ENCODE measurements at regions not wholly inside any gene's neighbourhood (a gene's known extent, or its start where the extent isn't known, plus 50 kb on each side); places are given as distances from the start of the nearest gene placed in this dataset.

DNA sequence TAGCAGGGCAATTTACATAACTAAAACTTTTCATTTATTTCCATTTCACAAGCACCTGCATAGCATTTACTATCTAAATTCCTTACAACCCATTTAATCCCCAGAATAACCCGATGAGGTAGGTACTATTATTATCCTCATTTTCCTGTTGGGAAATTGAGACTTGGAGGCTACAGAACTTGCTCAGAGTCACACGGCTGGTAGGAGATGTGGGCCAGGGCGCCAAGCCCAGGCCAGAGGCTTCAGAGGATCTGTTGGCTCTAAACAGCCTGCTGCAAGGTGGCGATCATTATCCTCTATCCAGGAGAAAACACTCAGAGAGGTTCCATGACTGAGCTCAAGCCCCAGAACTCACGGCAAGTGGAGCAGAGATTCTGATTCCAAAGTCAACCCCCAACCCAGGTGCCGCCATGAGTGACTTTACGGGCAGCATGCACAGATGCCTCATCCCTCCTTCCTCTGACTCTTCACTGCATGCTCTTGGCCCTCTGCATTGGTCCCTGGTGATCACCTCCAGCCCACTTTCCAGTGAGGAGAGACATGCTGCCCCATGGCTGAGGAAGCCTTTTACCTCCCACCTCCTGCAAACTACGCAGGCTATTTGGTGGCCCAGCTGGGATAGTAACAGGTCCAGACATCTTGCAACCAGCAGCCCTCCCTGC is 168.4 kb upstream of the FSTL4 start:
- in situ Hi-C loops (cut with HindIII; ENCODE audit: low sequenced_read_pairs): loop anchor here (5.0 kb wide), 2 partner anchors 72 to 83 kb away; no protein-coding TSS in a partner anchor

DNA sequence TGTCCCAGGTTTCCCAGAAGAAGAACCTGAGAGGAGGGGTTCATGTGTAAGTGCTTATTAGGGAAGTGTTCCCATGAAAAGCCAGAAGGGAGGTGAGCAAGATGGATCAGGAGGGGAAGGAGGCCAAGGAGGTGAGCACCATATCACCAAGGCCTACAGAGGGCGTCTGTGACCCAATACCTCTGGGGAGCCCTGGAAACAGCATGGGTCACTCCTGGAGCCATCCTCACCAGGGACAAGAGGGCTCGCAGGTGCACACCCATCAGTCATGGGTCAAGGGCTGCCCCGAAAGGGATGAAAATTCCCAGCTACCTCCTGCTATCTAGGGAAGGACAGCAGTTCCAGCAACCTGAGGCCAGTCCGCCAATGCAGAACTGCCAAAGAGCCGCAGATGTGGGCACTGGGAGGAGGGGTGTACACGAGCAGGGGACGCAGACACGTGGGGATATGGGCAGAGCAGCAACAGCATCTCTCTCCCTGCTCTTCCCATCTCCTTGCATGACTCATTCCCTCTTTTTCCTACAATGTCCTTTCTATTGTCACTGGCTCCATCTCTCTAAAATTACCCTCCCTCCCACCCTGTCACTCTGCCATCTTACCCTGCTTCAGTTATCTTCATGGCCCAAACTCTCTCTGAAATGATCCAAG is 167.6 kb upstream of the FSTL4 start:
- in situ Hi-C loops (cut with HindIII; ENCODE audit: low sequenced_read_pairs): loop anchor here (5.0 kb wide), 2 partner anchors 72 to 83 kb away; no protein-coding TSS in a partner anchor

DNA sequence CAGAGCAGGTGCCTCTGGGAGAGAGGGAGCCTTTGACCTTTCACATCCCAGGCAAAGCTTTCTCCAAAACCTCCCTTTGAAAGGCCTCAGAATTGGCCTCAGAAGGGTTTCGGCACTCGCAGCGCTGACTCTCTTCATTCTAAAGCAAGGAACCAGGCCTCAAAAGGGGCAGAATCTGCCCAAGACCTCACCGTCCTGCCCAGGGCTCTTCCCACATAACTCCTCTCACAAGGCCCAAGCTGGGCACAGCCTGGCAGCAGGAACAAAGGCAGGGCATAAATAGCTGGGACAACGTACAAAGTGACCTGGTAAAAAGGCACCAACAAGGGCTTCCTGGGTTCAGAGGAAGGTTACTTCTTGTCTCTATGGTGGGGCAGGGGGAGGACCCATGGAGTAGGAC is 166.3 kb upstream of the FSTL4 start:
- in situ Hi-C loops (cut with HindIII; ENCODE audit: low sequenced_read_pairs): no loop called here

DNA sequence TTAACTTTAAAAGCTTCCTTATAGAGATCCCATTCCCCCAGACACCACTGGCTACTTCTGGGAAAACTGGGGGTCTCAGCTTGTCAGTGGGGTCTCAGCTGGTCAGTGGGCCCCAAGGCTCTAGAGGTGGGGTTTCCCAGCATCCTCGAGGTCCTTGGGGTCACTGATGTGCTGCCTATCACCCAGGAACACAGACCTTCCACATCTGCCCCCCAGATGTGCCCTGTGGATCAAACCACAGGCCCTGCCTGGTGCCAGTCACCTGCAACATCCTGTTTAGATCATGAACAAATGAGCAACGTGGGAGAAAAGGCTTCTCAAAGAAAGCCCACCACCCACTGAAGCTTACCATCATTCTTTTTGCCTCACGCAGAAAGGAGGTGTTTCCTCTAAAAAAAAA is 165.6 kb upstream of the FSTL4 start:
- in situ Hi-C loops (cut with HindIII; ENCODE audit: low sequenced_read_pairs): no loop called here

DNA sequence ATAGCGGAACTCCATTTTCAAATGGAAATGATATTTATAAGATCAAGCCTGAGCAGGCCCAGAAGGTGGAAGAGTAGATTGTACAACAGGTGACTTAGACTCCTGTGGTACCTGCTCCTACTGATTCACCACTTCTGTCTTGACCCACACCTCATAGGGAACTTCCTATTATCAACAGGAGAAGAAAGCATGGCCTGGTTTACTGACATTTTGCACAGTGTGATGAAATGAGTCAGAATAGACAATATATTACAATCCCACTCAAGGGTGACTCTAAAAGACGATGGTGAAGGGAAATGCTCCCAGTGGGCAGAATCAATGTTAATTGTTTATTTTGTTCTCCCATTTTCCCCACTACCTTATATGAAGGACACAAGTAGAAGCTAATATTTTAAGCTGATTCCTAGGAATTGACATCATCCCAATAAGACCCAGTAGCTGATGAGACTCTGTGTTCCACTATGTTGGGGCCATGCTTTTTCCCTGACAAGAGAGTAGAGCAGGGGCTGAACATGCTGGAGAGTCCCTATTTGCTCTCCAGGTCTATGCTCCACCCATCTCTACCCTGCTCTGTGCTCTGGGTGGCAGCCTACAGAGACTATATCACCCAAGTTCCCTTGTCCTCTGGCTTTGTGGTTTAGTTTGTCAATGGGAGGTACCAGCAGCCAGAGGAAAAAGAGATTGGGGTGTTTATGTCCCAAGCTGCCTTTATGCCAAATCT is 163.4 kb upstream of the FSTL4 start:
- in situ Hi-C loops (cut with HindIII; ENCODE audit: low sequenced_read_pairs): no loop called here

DNA sequence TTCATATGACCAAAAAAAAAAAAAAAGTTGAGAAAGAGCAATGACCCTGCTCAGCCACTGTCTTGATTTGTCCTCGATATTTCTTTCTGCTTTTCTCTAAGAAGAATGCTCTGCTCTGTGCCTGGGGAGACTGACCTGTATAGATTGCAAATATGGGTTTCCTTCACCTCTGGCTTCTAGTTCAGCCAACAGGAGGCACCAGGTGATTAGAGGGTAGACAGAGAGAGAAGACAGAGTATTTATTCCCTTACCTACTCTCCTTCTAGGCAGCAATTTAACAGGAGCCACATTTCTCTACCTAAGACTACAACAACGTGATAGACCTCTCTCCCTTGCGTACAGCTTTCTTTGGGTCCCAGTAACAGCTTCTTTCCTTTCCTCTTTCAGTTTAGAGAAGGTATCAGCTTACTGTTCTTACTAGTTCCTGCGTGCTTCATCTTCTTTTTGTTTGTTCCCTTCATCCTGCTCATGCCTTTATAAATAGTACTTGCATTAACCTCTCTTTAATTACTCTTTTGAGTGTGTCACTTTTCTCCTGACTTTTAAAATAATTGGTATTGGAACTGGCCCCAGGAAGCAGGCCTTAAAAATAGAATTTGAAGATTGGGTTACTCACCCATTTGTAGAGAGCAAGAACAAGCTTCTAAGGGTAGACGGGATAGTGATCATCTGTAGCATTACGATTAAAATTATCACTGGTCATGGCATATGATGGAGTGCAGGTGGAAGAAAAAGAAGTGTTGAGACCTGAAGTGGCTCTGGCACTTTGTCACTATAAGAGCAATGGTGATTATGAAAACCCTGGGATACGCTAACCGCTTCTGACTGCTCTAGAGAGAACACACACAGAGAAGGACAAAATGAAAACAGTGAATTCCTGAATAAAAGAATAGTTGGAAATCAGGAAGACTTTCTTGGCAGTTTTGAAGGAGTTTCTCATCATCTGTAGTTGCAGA is 161.2 kb upstream of the FSTL4 start:
- in situ Hi-C loops (cut with HindIII; ENCODE audit: low sequenced_read_pairs): no loop called here

DNA sequence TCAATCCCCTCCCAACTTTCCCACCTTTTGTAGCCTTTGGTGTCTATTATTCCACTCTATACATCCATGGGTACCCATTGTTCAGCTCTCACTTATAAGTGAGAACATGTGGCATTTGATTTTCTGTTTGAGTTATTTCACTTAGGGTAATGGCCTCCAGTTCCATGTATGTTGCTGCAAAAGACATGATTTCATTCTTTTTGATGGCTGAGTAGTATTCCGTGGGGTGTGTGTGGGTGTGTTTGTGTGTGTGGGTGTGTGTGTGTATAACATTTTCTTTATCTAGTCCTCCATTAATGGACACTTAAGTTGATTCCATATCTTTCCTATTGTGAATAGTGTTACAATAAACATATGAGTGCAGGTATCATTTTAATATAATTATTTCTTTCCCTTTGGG is 157.5 kb upstream of the FSTL4 start:
- in situ Hi-C loops (cut with HindIII; ENCODE audit: low sequenced_read_pairs): loop anchor here (5.0 kb wide), 1 partner anchor 53 kb away; no protein-coding TSS in a partner anchor

DNA sequence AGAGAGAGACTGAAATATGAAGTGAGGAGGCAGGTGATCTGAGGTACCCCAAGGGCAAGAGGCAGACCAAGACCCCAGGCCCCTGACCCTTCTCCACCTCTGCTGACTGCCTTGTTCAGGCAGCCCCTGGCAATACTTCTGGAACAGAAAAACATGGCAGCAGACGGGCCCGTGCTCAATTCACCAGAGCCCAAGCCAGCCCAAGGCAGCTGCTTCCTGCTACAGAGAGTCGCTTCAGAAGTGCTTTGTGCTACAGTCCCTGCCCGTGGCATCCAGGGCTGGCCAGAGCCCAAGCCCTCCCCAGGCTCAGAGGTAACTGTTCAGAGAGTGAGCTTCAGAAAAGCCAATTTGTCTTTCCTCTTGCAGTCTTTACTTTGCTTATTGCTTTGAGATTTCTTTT is 151.4 kb upstream of the FSTL4 start:
- in situ Hi-C loops (cut with HindIII; ENCODE audit: low sequenced_read_pairs): no loop called here

DNA sequence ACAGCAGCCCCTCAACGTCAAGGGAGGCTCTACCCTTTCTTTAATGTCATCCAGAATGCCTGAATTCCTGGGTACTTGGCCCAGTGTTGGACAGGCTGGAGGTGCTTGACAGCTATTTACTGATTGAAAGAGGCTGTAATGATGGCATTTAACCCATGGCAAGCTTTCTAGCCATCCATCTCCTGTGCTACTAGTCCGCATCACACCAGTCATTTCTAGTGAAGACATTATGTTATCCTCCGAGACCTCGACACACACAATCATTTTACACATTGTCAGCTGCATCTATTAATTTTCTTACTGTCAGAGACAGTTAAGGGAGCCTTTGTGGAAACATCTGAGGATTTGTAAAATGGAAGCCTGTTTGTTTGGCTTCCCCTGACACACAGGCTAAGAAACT is 149.3 kb upstream of the FSTL4 start:
- in situ Hi-C loops (cut with HindIII; ENCODE audit: low sequenced_read_pairs): no loop called here

DNA sequence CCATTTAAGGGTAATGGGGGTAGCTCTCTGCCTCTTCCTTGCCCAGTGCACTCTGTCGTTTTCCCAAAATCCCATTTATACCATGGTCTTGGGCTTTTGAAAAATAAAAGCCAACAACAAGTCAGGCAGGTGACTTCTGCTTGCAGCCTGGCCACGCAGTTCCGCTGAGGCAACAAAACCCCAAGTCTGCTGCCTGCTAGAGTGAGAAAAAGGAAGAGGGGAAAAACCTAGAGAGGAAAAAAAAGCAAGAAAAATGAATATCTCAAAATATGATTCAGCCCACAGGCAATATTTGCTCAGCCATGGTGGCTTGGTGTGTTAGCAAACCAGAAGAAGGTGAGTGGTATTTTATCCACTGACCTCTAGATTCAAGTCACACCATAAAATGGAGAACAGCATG is 148.2 kb upstream of the FSTL4 start:
- in situ Hi-C loops (cut with HindIII; ENCODE audit: low sequenced_read_pairs): no loop called here

DNA sequence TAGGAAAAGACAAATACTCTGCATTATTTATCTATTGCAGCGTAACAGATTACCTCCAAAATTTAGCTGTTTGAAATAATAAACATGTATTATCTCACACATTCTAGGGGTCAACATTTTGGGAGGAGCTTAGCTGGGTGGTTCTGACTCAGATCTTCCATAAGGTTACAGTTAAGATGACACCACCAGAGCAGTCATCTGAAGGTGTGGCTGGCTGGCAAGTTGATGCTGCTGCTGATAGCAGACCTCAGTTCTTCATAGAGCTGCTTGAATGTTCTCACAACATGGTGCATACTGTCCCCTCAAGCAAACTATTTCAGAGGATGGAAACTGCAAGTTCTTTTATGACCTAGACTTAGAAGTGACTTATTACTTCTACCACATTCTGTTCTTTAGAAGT is 146.3 kb upstream of the FSTL4 start:
- in situ Hi-C loops (cut with HindIII; ENCODE audit: low sequenced_read_pairs): no loop called here

DNA sequence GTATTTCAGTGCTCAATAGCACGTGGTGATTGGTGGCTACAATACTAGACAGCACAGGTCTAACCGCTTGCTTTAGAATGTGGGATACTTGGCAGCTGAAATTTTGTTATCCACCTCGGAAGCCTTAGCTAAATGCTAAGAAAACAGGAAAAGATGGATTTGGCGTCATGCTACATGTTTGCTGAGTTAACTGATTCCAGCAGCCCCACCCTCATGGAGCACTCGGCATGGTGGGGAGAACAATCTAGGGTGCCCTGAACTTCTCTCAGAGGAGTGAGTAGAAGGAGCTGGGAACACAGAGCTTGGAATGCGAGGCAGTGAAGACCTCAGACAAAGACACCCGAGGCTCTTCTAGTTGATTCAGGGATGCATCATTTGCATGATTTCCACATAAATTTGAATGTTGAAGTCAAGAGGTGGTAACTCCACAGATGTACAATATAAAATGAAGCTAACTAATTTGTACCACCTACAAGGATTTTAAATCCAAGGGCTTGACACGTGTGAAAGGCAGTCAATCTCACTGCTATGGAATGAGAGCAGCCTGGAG is 145.1 kb upstream of the FSTL4 start:
- in situ Hi-C loops (cut with HindIII; ENCODE audit: low sequenced_read_pairs): no loop called here

DNA sequence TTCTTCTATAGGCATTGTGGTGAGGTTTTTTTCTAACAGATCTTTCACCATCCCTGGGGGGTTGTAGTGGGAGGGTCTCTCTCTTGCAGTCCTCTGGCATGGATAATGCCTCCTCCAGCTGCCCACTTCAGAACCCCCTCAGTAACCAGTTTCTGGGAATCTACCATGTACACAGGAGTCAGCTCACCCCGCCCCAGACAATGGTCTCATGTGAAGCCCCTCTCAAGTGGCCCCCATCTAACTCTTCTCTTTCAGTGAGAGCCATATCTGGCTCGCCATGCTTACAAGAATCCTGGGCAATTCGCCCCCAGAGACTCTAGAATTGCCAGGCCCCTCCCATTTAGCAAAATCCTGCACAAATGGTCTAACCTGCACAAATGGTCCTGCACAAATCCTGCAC is 144.4 kb upstream of the FSTL4 start:
- in situ Hi-C loops (cut with HindIII; ENCODE audit: low sequenced_read_pairs): no loop called here

DNA sequence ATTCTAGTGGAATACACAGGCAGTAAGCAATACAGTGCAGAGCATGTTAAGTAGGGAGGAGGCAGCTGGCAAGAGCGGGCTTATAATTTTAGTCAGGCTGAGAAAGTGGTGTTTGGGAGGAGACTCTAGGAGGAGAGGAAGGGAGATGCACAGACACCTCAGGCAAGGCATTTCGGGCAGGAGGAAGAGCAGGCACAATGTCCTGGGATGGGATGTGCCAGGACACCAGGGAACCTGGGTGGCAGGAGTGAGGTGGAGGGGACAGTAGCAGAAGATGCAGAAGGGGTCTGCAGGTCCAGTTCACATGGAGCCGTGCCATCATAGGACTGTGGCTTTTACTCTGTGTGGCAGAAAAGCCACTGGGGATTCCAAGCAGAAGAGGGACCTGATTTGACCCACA is 143.7 kb upstream of the FSTL4 start:
- in situ Hi-C loops (cut with HindIII; ENCODE audit: low sequenced_read_pairs): no loop called here

DNA sequence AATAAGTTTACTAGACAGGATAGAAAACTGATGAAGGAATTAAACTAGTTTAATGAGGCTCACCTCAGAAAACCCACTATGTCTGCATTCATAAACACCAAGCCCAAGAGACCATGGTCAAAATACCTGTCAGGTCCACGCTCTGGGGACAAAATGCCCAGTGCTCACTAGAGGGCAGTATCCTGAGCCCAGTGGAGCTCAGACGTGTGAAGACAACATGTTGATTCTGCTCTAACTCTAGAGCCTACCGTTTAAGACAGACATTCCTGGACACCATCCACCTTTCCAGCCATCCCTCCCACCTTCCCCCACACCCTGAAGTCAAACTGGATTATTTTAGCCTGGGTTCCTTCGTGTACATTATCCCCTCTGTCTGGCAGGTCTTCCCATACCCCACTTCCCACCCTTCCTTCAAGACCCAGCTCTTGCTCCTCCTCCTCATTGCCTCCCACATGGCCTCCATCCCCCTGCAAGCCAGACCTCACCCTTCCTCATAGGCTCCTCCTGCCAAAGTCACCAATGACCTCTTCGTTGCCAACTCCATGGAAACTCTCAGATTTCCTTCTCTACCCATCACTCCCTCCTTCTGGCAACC is 142.3 kb upstream of the FSTL4 start:
- in situ Hi-C loops (cut with HindIII; ENCODE audit: low sequenced_read_pairs): no loop called here

DNA sequence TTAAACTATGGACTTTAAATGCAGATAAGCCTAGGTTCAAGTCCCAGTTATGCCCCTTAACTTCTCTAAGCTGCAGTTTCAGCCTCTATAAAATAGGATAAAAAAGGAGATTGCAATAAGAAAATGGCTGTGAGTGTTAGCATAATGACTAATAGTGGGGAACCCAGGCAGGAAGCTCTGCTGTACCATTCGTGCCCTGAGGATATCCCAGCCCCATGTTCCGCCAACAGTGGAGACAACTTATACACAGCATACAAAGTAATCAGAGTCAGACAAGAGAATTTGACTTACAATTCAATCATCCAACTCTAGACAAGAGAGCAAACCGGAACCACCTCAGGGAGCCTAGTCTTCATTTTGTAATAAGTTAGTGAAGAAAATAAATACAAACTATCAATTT is 141.5 kb upstream of the FSTL4 start:
- in situ Hi-C loops (cut with HindIII; ENCODE audit: low sequenced_read_pairs): no loop called here

DNA sequence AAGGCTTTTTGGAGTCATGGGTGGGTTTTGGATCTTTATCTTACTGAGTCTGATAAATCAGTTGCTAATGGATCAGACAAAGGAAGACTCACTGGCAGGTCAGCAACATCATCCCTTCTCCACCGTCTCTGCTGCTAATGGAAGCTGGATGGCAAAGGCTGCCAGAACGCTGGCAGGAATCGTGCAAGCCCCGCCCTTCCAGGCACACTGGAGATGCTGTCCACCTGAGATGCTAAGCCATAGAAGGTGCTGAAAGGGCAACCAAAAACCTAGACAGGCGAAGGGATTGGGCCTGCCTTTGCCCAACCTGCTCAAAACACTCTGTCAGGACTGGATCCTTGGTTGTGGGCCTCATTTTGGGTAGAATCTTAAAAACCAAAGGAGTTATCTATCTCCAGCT is 139.5 kb upstream of the FSTL4 start:
- in situ Hi-C loops (cut with HindIII; ENCODE audit: low sequenced_read_pairs): no loop called here

DNA sequence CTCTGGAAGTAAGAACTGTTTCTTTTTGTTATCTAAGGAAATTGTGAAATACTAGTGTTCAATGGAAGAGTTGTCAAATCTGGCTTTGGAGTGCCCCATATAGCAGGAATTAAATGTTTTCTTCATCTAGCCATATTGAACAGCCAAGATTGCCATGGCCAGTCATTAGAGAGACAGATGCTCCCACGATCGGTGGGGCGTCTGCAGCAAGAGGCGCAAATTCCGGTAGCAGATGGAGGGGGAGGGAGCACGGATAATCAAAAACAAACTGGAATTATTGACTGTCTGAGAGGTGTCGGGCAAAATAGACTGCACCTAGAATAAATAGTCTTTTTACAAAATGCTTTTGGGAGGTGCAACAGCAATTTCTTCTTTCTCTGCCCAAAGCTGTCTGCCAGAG is 139.1 kb upstream of the FSTL4 start:
- in situ Hi-C loops (cut with HindIII; ENCODE audit: low sequenced_read_pairs): no loop called here

DNA sequence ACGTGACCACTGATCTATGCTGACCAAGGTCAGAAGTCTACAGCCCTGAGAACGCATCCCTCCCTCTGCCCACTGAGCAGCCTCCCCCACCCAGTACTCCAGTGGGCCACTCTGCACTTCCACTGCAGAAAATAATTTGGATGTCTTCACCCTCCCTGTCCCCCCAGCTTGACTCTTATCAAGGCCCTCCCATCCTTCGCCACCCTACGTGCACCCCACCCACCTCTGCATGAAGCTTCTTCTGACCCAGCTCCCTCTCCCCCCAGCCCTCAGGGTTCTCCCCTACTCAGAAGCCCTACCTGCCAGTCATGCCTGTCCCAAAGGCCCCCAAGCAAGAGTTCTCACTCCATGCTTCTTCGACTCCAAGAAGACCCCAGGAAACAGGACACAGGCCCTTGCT is 138.5 kb upstream of the FSTL4 start:
- in situ Hi-C loops (cut with HindIII; ENCODE audit: low sequenced_read_pairs): no loop called here

DNA sequence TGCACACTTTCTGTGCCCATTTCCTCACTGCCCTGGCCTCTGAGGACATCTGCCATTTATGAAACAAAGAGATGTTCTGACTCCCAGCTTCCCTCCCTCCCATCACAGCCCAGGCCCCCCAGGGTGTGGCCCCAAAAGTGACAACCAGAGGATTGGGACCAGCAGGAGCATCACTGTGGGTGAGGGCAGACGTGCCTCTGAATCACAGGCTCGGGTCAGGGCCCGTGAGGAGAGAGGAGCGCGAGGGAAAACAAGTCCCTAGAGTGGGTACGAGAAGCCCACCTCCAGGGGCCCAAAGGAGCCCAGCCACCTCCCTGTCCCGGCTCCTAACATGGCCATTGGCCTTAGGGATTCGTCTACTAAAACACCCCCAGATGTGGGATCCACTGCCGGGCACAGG is 138.0 kb upstream of the FSTL4 start:
- in situ Hi-C loops (cut with HindIII; ENCODE audit: low sequenced_read_pairs): no loop called here

All from endothelial cell of hepatic sinusoid (primary cell).